SK-N-SH (cell line): ENCODE measurements at regions not wholly inside any gene's neighbourhood (a gene's known extent, or its start where the extent isn't known, plus 50 kb on each side); places are given as distances from the start of the nearest gene placed in this dataset.

Experiments
- CTCF ChIA-PET: fragments of 300-600, 350-600 bp; formaldehyde crosslinking; extraction: SDS; loops from one replicate; lab custom pipeline; 2021; lab: Yijun Ruan, JAX
- POLR2A ChIA-PET: fragments of 350-600 bp; sonication (Branson Sonifier 250); formaldehyde crosslinking; extraction: SDS; loops from one replicate; lab custom pipeline; 2020; ENCODE audit warnings: antibody characterized with exemption, inconsistent platforms; lab: Yijun Ruan, JAX
- DNase-seq: peaks from one replicate; pipeline ENCODE4 v3.0.0; 2012
- H2AFZ ChIP-seq: fragments of 200-600 bp; sonication (generic); 2 replicates; pipeline ENCODE4 v1.8.1; 2016; ENCODE audit warnings: antibody characterized with exemption, mild to moderate bottlenecking, low read depth
- H3F3A ChIP-seq: fragments of 200-600 bp; sonication (generic); replicated peaks from 2 replicates; pipeline ENCODE3; 2016; ENCODE audit warnings: antibody characterized with exemption, mild to moderate bottlenecking; ENCODE audit not compliant: insufficient read depth
- H3K27ac ChIP-seq, 2 experiments: fragments of 200-500 bp in 1 of 2; fragments of 200-600 bp in 1 of 2; sonication (Bioruptor generic) in 1 of 2; sonication (generic), shearing (Covaris generic) in 1 of 2; 2 replicates each; pipeline versions ENCODE4 v1.5.1 to v1.6.1; 2014 to 2016; ENCODE audit warnings: low read depth in 2 of 2, inconsistent platforms in 1 of 2, low read length in 1 of 2, mild to moderate bottlenecking in 1 of 2, mixed read lengths in 1 of 2
- H3K27me3 ChIP-seq: fragments of 200-600 bp; sonication (generic), shearing (Covaris generic); 2 replicates; pipeline ENCODE4 v1.6.1; 2016; ENCODE audit warnings: mixed run types; ENCODE audit not compliant: insufficient read depth
- H3K36me3 ChIP-seq, 2 experiments: fragments of 200-500 bp in 1 of 2; fragments of 200-600 bp in 1 of 2; sonication (Bioruptor generic) in 1 of 2; sonication (generic) in 1 of 2; replicated peaks in 1 of 2; 2 replicates each; pipeline versions ENCODE3 to v1.5.1; 2014 to 2016; ENCODE audit warnings: low read length in 1 of 2, mild to moderate bottlenecking in 1 of 2; ENCODE audit not compliant: insufficient read depth in 2 of 2, control insufficient read depth in 1 of 2
- H3K4me1 ChIP-seq, 2 experiments: fragments of 200-500 bp in 1 of 2; fragments of 200-600 bp in 1 of 2; sonication (Bioruptor generic) in 1 of 2; sonication (generic), shearing (Covaris generic) in 1 of 2; 2 replicates each; pipeline versions ENCODE4 v1.5.1 to v1.6.1; 2014 to 2016; ENCODE audit warnings: low read depth in 1 of 2, low read length in 1 of 2, mixed run types in 1 of 2; ENCODE audit not compliant: insufficient read depth in 2 of 2, control insufficient read depth in 1 of 2
- H3K4me2 ChIP-seq: fragments of 200-600 bp; sonication (generic), shearing (Covaris generic); 2 replicates; pipeline ENCODE4 v1.6.1; 2017; ENCODE audit warnings: mixed run types
- H3K4me3 ChIP-seq, 2 experiments: fragments of 200-500 bp in 1 of 2; fragments of 200-600 bp in 1 of 2; sonication (Bioruptor generic) in 1 of 2; sonication (generic), shearing (Covaris generic) in 1 of 2; 2 replicates each; pipeline versions ENCODE4 v1.5.1 to v1.8.1; 2014 to 2016; ENCODE audit warnings: low read depth in 2 of 2, inconsistent platforms in 1 of 2, low read length in 1 of 2, mild to moderate bottlenecking in 1 of 2, mixed read lengths in 1 of 2, moderate library complexity in 1 of 2
- H3K79me2 ChIP-seq: fragments of 200-600 bp; sonication (generic); 2 replicates; pipeline ENCODE4 v1.8.1; 2017; ENCODE audit warnings: mild to moderate bottlenecking; ENCODE audit not compliant: insufficient read depth
- H3K9ac ChIP-seq: fragments of 200-600 bp; sonication (generic); 2 replicates; pipeline ENCODE4 v1.6.1; 2017; ENCODE audit warnings: mixed run types
- H3K9me2 ChIP-seq: fragments of 200-600 bp; sonication (generic); 2 replicates; pipeline ENCODE4 v1.6.1; 2017; ENCODE audit warnings: mixed run types
- H3K9me3 ChIP-seq: fragments of 200-600 bp; sonication (generic); 2 replicates; pipeline ENCODE4 v1.6.1; 2017; ENCODE audit warnings: mixed run types, mild to moderate bottlenecking, moderate library complexity
- H4K20me1 ChIP-seq: fragments of 200-600 bp; sonication (generic); 2 replicates; pipeline ENCODE4 v1.6.1; 2017; ENCODE audit warnings: mild to moderate bottlenecking, mixed run types; ENCODE audit not compliant: insufficient read depth
- CHD2 ChIP-seq: fragments of 150-350 bp; IDR thresholded peaks from 2 replicates; pipeline ENCODE4 v1.6.1; 2018; ENCODE audit warnings: low read length; ENCODE audit not compliant: partially characterized antibody
- FOSL2 ChIP-seq: IDR thresholded peaks from 2 replicates; pipeline ENCODE4 v1.4.0; 2012; ENCODE audit warnings: low read depth, mild to moderate bottlenecking, moderate library complexity, borderline replicate concordance
- FOXJ3 ChIP-seq: sonication (generic); formaldehyde crosslinking; IDR thresholded peaks from 2 replicates; pipeline ENCODE4 v1.5.1; 2020; ENCODE audit warnings: mild to moderate bottlenecking, missing genetic modification reagents
- FOXM1 ChIP-seq: IDR thresholded peaks from 2 replicates; pipeline ENCODE4 v1.4.0; 2012; ENCODE audit warnings: low read depth, mild to moderate bottlenecking
- GABPA ChIP-seq: IDR thresholded peaks from 2 replicates; pipeline ENCODE4 v1.4.0; 2012; ENCODE audit warnings: low read depth, mild to moderate bottlenecking
- MXI1 ChIP-seq: IDR thresholded peaks from 2 replicates; pipeline ENCODE4 v1.6.1; 2012; ENCODE audit warnings: mild to moderate bottlenecking, low read depth, low read length, improper control_type of control experiment
- POLR2AphosphoS5 ChIP-seq: IDR thresholded peaks from 2 replicates; pipeline ENCODE4 v1.6.1; 2012; ENCODE audit warnings: low read depth, low read length
- RAD21 ChIP-seq: IDR thresholded peaks from 2 replicates; pipeline ENCODE4 v1.6.1; 2012; ENCODE audit warnings: mild to moderate bottlenecking, low read length
- RXRA ChIP-seq: IDR thresholded peaks from 2 replicates; pipeline ENCODE4 v1.4.0; 2012; ENCODE audit warnings: low read depth, mild to moderate bottlenecking, borderline replicate concordance
- SIN3A ChIP-seq: IDR thresholded peaks from 2 replicates; pipeline ENCODE4 v1.6.1; 2012; ENCODE audit warnings: low read depth, mild to moderate bottlenecking, low read length, moderate library complexity, borderline replicate concordance
- YY1 ChIP-seq: IDR thresholded peaks from 2 replicates; pipeline ENCODE4 v1.4.0; 2012; ENCODE audit warnings: low read depth, mild to moderate bottlenecking
- WGBS: methylation state at CpG from one replicate; pipeline ENCODE4 v1.1.6; 2017; ENCODE audit warnings: low lambda C conversion rate; 5-methylcytosine and 5-hydroxymethylcytosine counted together
- TF ChIP-seq, protein P1 (sequence below): IDR thresholded peaks from 2 replicates; pipeline ENCODE4 v1.4.0; 2012; ENCODE audit warnings: low read depth, borderline replicate concordance
- TF ChIP-seq, protein P2 (sequence below): IDR thresholded peaks from 2 replicates; pipeline ENCODE4 v1.6.1; 2012; ENCODE audit warnings: mild to moderate bottlenecking, low read depth, low read length, moderate library complexity
- TF ChIP-seq, protein P3 (sequence below): fragments of 150-350 bp; IDR thresholded peaks from 2 replicates; pipeline ENCODE4 v1.6.1; 2017; ENCODE audit warnings: antibody characterized with exemption, low read length, low read depth, borderline replicate concordance
- TF ChIP-seq, protein P4 (sequence below): IDR thresholded peaks from 2 replicates; pipeline ENCODE4; 2012

DNA sequence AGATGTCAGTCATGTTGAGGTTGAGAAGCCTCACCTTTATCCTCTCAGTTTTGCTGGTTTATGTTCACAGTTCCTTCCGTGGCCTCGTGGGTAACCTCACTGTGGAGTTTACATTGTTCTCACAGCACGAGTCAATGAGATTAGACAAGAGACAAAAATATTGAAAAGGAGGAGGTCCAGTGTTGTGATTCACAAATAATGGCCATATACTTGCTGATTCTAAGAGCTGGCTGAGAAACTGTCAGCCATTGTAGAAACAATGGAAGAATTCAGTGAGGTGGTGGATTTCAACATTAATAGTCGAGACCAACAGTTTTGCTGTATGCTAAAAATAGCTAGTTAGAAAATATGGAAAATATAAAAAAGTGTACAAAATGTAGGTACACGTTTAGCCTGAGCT is 176.4 kb upstream of the WSCD1 start:
- Histone ChIP-seq H3K9ac (no peak overlapping the region), H2AFZ (no peak overlapping the region), H3K36me3 (no peaks in the 10 kb centered on the region), H3K4me1 (no peaks in the 10 kb centered on the region), H3K27me3 (no peaks in the 10 kb centered on the region; the same call in 1 of the 2 replicates), H3K9me2 (no peaks in the 10 kb centered on the region), H3K9me3 (no peaks in the 10 kb centered on the region)
- TF ChIP-seq, protein P1, sequence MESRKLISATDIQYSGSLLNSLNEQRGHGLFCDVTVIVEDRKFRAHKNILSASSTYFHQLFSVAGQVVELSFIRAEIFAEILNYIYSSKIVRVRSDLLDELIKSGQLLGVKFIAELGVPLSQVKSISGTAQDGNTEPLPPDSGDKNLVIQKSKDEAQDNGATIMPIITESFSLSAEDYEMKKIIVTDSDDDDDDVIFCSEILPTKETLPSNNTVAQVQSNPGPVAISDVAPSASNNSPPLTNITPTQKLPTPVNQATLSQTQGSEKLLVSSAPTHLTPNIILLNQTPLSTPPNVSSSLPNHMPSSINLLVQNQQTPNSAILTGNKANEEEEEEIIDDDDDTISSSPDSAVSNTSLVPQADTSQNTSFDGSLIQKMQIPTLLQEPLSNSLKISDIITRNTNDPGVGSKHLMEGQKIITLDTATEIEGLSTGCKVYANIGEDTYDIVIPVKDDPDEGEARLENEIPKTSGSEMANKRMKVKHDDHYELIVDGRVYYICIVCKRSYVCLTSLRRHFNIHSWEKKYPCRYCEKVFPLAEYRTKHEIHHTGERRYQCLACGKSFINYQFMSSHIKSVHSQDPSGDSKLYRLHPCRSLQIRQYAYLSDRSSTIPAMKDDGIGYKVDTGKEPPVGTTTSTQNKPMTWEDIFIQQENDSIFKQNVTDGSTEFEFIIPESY, result no peak
- no peak for TF ChIP-seq RAD21
- no peak for TF ChIP-seq SIN3A
- TF ChIP-seq, protein P2, sequence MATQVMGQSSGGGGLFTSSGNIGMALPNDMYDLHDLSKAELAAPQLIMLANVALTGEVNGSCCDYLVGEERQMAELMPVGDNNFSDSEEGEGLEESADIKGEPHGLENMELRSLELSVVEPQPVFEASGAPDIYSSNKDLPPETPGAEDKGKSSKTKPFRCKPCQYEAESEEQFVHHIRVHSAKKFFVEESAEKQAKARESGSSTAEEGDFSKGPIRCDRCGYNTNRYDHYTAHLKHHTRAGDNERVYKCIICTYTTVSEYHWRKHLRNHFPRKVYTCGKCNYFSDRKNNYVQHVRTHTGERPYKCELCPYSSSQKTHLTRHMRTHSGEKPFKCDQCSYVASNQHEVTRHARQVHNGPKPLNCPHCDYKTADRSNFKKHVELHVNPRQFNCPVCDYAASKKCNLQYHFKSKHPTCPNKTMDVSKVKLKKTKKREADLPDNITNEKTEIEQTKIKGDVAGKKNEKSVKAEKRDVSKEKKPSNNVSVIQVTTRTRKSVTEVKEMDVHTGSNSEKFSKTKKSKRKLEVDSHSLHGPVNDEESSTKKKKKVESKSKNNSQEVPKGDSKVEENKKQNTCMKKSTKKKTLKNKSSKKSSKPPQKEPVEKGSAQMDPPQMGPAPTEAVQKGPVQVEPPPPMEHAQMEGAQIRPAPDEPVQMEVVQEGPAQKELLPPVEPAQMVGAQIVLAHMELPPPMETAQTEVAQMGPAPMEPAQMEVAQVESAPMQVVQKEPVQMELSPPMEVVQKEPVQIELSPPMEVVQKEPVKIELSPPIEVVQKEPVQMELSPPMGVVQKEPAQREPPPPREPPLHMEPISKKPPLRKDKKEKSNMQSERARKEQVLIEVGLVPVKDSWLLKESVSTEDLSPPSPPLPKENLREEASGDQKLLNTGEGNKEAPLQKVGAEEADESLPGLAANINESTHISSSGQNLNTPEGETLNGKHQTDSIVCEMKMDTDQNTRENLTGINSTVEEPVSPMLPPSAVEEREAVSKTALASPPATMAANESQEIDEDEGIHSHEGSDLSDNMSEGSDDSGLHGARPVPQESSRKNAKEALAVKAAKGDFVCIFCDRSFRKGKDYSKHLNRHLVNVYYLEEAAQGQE, result no peak
- TF ChIP-seq POLR2AphosphoS5, result no peak
- no peak for TF ChIP-seq FOXJ3
- no peak for TF ChIP-seq CHD2
- TF ChIP-seq FOSL2, result no peak
- TF ChIP-seq, protein P3, sequence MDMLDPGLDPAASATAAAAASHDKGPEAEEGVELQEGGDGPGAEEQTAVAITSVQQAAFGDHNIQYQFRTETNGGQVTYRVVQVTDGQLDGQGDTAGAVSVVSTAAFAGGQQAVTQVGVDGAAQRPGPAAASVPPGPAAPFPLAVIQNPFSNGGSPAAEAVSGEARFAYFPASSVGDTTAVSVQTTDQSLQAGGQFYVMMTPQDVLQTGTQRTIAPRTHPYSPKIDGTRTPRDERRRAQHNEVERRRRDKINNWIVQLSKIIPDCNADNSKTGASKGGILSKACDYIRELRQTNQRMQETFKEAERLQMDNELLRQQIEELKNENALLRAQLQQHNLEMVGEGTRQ, result no peak
- TF ChIP-seq, protein P4, sequence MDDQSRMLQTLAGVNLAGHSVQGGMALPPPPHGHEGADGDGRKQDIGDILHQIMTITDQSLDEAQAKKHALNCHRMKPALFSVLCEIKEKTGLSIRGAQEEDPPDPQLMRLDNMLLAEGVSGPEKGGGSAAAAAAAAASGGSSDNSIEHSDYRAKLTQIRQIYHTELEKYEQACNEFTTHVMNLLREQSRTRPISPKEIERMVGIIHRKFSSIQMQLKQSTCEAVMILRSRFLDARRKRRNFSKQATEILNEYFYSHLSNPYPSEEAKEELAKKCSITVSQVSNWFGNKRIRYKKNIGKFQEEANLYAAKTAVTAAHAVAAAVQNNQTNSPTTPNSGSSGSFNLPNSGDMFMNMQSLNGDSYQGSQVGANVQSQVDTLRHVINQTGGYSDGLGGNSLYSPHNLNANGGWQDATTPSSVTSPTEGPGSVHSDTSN, result no peak
- TF ChIP-seq YY1, result no peak
- no peak for TF ChIP-seq RXRA
- TF ChIP-seq FOXM1, result no peak
- no peak for TF ChIP-seq GABPA
- no peak for TF ChIP-seq MXI1
- TF ChIP-seq, all 33 proteins: peak for 0
- no peaks in the 10 kb centered on the region for H3K79me2 ChIP-seq
- WGBS, result 0% methylated on average over 5 of the region's 5 CpGs
- H3K4me3 ChIP-seq, result no peak overlapping the region
- CTCF ChIA-PET, result no interaction called here
- H3K4me2 ChIP-seq, result no peak overlapping the region
- no peak overlapping the region for H3K27ac ChIP-seq
- H4K20me1 ChIP-seq, result no peaks in the 10 kb centered on the region
- H3F3A ChIP-seq, result no peaks in the 10 kb centered on the region
- POLR2A ChIA-PET, result no interaction called here
- no peak for DNase-seq
